ENCODE measurements at regions not wholly inside any gene's neighbourhood (a gene's known extent, or its start where the extent isn't known, plus 50 kb on each side); places are given as distances from the start of the nearest gene placed in this dataset.

GRCh38 chr13:26155568-26155967, 66.5 kb downstream of the RNF6 start:
- no peak for DNase-seq (ENCODE audit: low read depth)
- H3K4me3 ChIP-seq (ENCODE audit: low read depth, low read length) = no peak overlapping the region
- TF ChIP-seq CTCF (conservative IDR thresholded peaks at IDR 0.05; ENCODE audit: low read depth, low read length) = no peak

- no peak for DNase-seq (ENCODE audit: low read depth)
- TF ChIP-seq CTCF (conservative IDR thresholded peaks at IDR 0.05; ENCODE audit: low read depth, low read length) = no peak
- no peak overlapping the region for H3K4me3 ChIP-seq (ENCODE audit: low read depth, low read length)
Observed at GRCh38 chr13:26133851-26134250, 82.0 kb upstream of the SHISA2 start.

GRCh38 chr13:26133286-26133685, 81.5 kb upstream of the SHISA2 start:
- no peak overlapping the region for H3K4me3 ChIP-seq (ENCODE audit: low read depth, low read length)
- TF ChIP-seq CTCF (conservative IDR thresholded peaks at IDR 0.05; ENCODE audit: low read depth, low read length) = no peak
- DNase-seq (ENCODE audit: low read depth) = no peak

GRCh38 chr13:26132756-26133155, 80.9 kb upstream of the SHISA2 start:
- peak; percentile 51 for TF ChIP-seq CTCF (conservative IDR thresholded peaks at IDR 0.05; ENCODE audit: low read depth, low read length)
- peak; percentile 43 for DNase-seq (ENCODE audit: low read depth)
- H3K4me3 ChIP-seq (ENCODE audit: low read depth, low read length) = no peak overlapping the region

GRCh38 chr13:26128676-26129075, 76.9 kb upstream of the SHISA2 start:
- TF ChIP-seq CTCF (conservative IDR thresholded peaks at IDR 0.05; ENCODE audit: low read depth, low read length) = no peak
- no peak overlapping the region for H3K4me3 ChIP-seq (ENCODE audit: low read depth, low read length)
- DNase-seq (ENCODE audit: low read depth) = no peak

- H3K4me3 ChIP-seq (ENCODE audit: low read depth, low read length) = no peak overlapping the region
- TF ChIP-seq CTCF (conservative IDR thresholded peaks at IDR 0.05; ENCODE audit: low read depth, low read length) = no peak
- no peak for DNase-seq (ENCODE audit: low read depth)
Observed at GRCh38 chr13:26117620-26118019, 65.8 kb upstream of the SHISA2 start.

GRCh38 chr13:26112843-26113242, 61.0 kb upstream of the SHISA2 start:
- TF ChIP-seq CTCF (conservative IDR thresholded peaks at IDR 0.05; ENCODE audit: low read depth, low read length) = peak; percentile 62
- no peak overlapping the region for H3K4me3 ChIP-seq (ENCODE audit: low read depth, low read length)
- DNase-seq (ENCODE audit: low read depth) = peak; percentile 51
